GM12878 (cell line): ENCODE measurements at regions not wholly inside any gene's neighbourhood (a gene's known extent, or its start where the extent isn't known, plus 50 kb on each side); places are given as distances from the start of the nearest gene placed in this dataset.

ENCODE experiments used
- ATF3 ChIP-seq: IDR thresholded peaks from 2 replicates; pipeline ENCODE4 v1.6.1; 2011; ENCODE audit warnings: low read depth, mild to moderate bottlenecking, low read length, moderate library complexity, borderline replicate concordance; ENCODE audit errors: extremely low read depth
- BACH1 ChIP-seq: fragments of 450-650 bp; IDR thresholded peaks from 2 replicates; pipeline ENCODE4 v1.6.1; 2017; ENCODE audit warnings: mild to moderate bottlenecking, borderline replicate concordance
- BCL3 ChIP-seq: IDR thresholded peaks from 2 replicates; pipeline ENCODE4 v1.6.1; 2011; ENCODE audit warnings: borderline replicate concordance, low read depth, mild to moderate bottlenecking, moderate library complexity, low read length; ENCODE audit not compliant: insufficient read depth, poor library complexity, severe bottlenecking
- BRCA1 ChIP-seq: IDR thresholded peaks from 2 replicates; pipeline ENCODE4 v1.6.1; 2011; ENCODE audit warnings: low read depth, low read length, improper control_type of control experiment
- CBFB ChIP-seq: IDR thresholded peaks from 2 replicates; pipeline ENCODE4 v1.6.1; 2016; ENCODE audit warnings: antibody characterized with exemption, low read depth
- CBX5 ChIP-seq: sonication (generic); IDR thresholded peaks from 2 replicates; pipeline ENCODE4 v1.6.1; 2016; ENCODE audit warnings: low read depth, moderate library complexity, mild to moderate bottlenecking, inconsistent platforms
- CEBPZ ChIP-seq: fragments of 150-350 bp; IDR thresholded peaks from 2 replicates; pipeline ENCODE4 v1.6.1; 2016; ENCODE audit warnings: low read depth, low read length
- EED ChIP-seq: sonication (generic); IDR thresholded peaks from 2 replicates; pipeline ENCODE4 v1.6.1; 2016; ENCODE audit warnings: antibody characterized with exemption, low read depth
- HCFC1 ChIP-seq: fragments of 150-350 bp; IDR thresholded peaks from 2 replicates; pipeline ENCODE4 v1.6.1; 2014; ENCODE audit warnings: low read length
- HDAC2 ChIP-seq: fragments of 200-600 bp; sonication (generic); IDR thresholded peaks from 2 replicates; pipeline ENCODE4 v1.6.1; 2017
- HSF1 ChIP-seq: fragments of 150-350 bp; IDR thresholded peaks from 2 replicates; pipeline ENCODE4 v1.6.1; 2014; ENCODE audit warnings: mild to moderate bottlenecking, low read depth, low read length
- IKZF1 ChIP-seq: fragments of 450-650 bp; conservative IDR thresholded peaks from 2 replicates; pipeline ENCODE4 v1.6.1; 2017; ENCODE audit warnings: antibody characterized with exemption, mild to moderate bottlenecking
- IKZF2 ChIP-seq, 2 experiments: fragments of 450-650 bp; IDR thresholded peaks; 2 replicates each; pipeline ENCODE4 v1.6.1; 2017; ENCODE audit warnings: mild to moderate bottlenecking in 2 of 2, moderate library complexity in 2 of 2
- MEF2B ChIP-seq: fragments of 450-650 bp; IDR thresholded peaks from 2 replicates; pipeline ENCODE4 v1.6.1; 2018; ENCODE audit warnings: mild to moderate bottlenecking, moderate library complexity; ENCODE audit not compliant: partially characterized antibody, poor library complexity, severe bottlenecking
- MXI1 ChIP-seq: fragments of 150-350 bp; IDR thresholded peaks from 2 replicates; pipeline ENCODE4 v1.6.1; 2011; ENCODE audit warnings: low read depth, mild to moderate bottlenecking, inconsistent platforms, low read length, improper control_type of control experiment
- NFYA ChIP-seq: IDR thresholded peaks from 2 replicates; pipeline ENCODE4 v1.6.1; 2011; ENCODE audit warnings: low read depth, mild to moderate bottlenecking, low read length, improper control_type of control experiment, borderline replicate concordance
- NR2C1 ChIP-seq: fragments of 450-650 bp; IDR thresholded peaks from 2 replicates; pipeline ENCODE4 v1.6.1; 2017; ENCODE audit warnings: antibody characterized with exemption, mild to moderate bottlenecking, moderate library complexity
- PML ChIP-seq: IDR thresholded peaks from 2 replicates; pipeline ENCODE4 v1.6.1; 2012; ENCODE audit warnings: low read length, inconsistent platforms
- POLR2AphosphoS2 ChIP-seq: IDR thresholded peaks from 2 replicates; pipeline ENCODE4 v1.6.1; 2011; ENCODE audit warnings: low read depth, mild to moderate bottlenecking, low read length, improper control_type of control experiment, moderate library complexity
- POU2F2 ChIP-seq: IDR thresholded peaks from 3 replicates; pipeline ENCODE4 v1.6.1; 2011; ENCODE audit warnings: low read depth, mild to moderate bottlenecking, low read length, borderline replicate concordance
- RCOR1 ChIP-seq: conservative IDR thresholded peaks from 2 replicates; pipeline ENCODE4 v1.6.1; 2012; ENCODE audit warnings: low read depth, low read length, improper control_type of control experiment
- SMAD1 ChIP-seq: fragments of 450-650 bp; IDR thresholded peaks from 2 replicates; pipeline ENCODE4 v1.6.1; 2018; ENCODE audit warnings: mild to moderate bottlenecking, low read depth; ENCODE audit not compliant: partially characterized antibody
- TARDBP ChIP-seq: IDR thresholded peaks from 2 replicates; pipeline ENCODE4 v1.6.1; 2016; ENCODE audit warnings: borderline replicate concordance
- USF1 ChIP-seq: IDR thresholded peaks from 2 replicates; pipeline ENCODE4 v1.6.1; 2011; ENCODE audit warnings: borderline replicate concordance, low read depth, mild to moderate bottlenecking, moderate library complexity, mixed read lengths, low read length; ENCODE audit not compliant: insufficient read depth; ENCODE audit errors: extremely low read length

DNA sequence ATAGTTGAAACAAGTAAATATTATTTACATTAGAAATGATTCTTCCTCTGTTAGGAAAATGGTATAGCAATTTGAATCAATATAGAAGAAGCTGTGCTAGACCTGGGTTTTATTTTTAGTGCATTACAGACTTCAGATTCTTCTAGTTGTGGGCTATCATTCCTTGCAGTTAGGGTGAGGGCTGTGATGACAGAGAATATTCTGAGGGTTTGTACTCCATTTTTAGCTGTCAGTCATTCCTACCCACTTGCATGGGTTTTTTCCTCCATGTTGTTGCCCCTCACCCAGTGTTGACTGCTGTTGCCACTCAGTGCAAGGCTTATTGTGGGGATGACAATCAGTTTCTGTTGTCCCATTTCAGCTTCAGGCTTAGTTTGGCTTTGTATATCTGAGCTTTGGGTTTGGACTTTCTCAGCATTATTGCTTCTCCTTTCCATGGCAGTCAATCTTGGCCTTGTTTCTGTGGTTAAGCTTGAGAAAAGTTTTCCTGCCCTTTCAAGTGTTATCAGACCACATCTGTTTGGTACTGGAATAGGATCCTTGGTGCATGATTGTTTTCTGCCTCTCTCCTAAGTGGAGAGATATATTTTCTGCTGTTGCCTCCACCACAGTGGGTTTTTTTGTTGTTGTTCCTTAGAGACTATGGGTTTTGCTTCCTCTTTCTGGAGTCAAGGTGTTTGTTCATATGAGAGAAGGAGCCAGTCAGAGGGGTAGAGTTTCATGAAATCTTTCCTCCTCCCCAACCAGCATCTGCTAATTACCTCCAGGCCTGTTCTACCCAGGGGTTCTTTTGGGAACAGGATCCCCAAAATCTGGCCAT lies 312.7 kb upstream of the CWC22 start (continued):
- TF ChIP-seq NR2C1 (no peak), NFYA (no peak), ATF3 (no peak), TARDBP (no peak), BCL3 (no peak), USF1 (no peak), IKZF1 (peak; percentile 60; the same call in 1 of the 2 replicates), PML (no peak), POLR2AphosphoS2 (no peak), HSF1 (no peak), RCOR1 (no peak), SMAD1 (no peak), POU2F2 (no peak), MXI1 (no peak), EED (0 out of 2 replicates have a peak, but pooled peaks have one; percentile 14), BRCA1 (no peak), MEF2B (peak; percentile 22), HCFC1 (no peak), CBFB (no peak), CEBPZ (no peak), BACH1 (no peak), CBX5 (no peak), HDAC2 (no peak), IKZF2 (IDR thresholded peaks at IDR 0.05) (peak; percentile 76 to 85; a peak in 3 of 4 replicates)
